OCI-M1 (cell line): ENCODE measurements at regions not wholly inside any gene's neighbourhood (a gene's known extent, or its start where the extent isn't known, plus 50 kb on each side); places are given as distances from the start of the nearest gene placed in this dataset.
"Not testable (repeated sequence)": the region's sequence is repeated elsewhere in the genome, so short reads cannot be mapped to it uniquely, and the experiment has no call there.

Source experiments
- DNase-seq: peaks from one replicate; lab custom pipeline; 2025; lab: John Stamatoyannopoulos, UW

GRCh38 chr5:124176692-124177091 is 569.7 kb downstream of the ZNF608 start:
- DNase-seq, result no peak

- DNase-seq, result no peak
Measured at GRCh38 chr5:124173386-124173785, 573.1 kb downstream of the ZNF608 start.

DNA sequence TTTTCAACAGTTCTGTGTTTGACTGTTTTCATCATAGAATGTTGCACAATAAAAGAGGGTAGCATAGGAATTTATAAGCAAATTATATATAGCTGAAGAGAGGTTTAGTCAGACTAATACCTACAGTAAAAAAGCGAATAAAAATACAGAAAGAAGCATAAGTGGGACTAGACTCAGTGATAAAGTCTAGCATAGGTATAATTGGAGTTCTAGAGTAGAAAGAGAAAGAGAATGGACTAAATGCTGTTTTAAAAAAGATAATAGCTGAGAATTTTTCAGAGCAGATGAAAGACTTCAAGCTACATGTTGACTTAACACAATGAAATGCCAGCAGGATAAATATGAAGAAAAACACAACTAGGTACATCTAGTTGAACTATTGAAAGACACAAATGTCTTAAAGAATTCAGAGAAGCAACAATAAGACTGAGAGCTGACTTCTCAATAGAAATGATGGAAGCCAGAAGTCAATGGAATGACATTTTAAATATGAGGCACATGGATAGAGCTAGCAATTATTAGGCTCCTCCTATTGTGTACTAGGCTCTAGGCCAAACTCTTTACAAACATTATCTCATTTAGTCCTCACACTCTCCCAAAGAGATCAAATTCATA is 573.9 kb downstream of the ZNF608 start:
- DNase-seq, result no peak

DNA sequence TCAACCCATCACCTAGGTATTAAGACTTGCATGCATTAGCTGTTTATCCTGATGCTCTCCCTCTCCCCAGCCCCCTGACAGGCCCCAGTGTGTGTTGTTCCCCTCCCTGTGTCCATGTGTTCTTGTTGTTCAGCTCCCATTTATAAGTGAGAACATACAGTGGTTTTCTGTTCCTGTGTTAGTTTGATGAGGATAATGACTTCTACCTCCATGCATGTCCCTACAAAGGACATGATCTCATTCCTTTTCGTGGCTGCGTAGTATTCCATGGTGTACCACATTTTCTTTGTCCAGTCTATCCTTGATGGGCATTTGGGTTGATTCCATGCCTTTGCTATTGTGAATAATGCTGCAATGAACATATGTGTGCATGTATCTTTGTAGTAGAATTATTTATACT is 578.3 kb downstream of the ZNF608 start:
- DNase-seq, result not testable (repeated sequence)

DNA sequence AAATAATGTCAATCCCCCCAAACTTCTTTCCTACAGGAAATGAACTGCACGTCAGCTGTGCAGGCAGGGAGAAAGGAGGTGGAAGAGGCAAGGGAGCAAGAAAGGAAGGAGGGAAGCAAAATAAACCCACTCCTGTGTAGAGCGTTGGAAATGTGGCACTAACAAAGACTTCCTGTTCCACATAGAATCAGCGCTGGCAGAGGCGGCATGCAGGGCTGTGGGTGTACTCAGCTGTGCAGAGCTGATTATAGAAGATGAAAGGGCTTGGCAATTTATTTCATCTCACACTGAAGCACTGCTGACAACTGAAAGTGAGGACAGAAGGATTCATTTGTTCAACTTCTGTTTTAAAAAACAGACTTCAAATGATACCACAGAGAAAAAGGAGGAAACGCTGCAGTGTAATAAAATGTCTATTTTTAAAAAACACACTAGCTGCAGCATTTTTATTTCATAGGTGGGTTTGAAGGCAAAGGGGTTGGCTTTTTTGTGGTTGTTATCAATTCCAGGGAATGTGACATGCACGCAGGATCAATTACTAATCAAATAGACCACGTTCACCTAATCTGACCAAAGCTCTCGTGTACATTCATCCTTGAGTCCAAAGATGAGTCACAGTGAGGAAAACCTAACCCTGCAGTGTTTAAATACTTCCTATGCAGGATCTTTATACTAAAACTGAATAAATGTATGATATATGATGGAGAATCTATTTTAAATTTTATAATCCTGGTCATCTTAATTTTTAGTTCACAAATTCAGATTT is 583.5 kb downstream of the ZNF608 start:
- DNase-seq, result peak; percentile 0

- no peak for DNase-seq
Measured at GRCh38 chr5:124161266-124161665, 585.2 kb downstream of the ZNF608 start.

DNA sequence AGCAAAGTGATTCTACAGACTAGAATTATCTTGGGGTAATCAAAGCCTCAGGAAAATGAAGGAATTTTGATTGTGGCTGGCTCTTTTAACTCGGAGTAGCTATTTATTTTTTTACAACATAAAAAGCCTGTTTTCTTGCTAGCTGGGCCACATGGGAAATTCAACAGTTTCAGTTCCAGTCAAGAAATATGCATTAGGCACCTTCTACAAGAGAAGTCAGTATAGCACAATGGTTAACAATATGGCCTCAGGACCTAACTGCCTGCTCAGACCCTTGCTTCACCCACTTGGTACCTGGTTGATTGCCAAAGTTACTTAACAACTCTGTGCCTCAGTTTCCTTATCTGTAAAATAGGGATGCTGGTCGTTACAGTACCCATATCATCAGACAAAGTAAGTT is 586.2 kb downstream of the ZNF608 start:
- no peak for DNase-seq

DNA sequence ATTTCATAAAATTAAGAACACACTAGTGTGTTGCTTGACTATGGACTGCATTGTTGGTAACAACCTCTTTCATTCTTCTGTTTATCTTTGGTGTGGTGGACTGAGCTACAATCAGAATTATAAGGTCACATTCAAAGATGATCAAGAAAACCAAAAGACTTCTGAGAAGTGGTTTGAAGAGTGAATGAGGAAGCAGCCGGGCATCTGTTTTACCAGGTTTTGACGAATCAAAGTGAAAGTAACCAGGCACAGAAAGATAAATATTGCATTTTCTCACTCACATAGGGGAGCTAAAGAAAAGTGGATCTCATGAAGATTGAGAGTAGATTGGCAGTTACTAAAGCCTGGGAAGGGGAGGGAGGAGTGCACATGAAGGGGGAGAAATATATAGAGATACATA is 589.1 kb downstream of the ZNF608 start:
- DNase-seq, result peak; percentile 39

DNA sequence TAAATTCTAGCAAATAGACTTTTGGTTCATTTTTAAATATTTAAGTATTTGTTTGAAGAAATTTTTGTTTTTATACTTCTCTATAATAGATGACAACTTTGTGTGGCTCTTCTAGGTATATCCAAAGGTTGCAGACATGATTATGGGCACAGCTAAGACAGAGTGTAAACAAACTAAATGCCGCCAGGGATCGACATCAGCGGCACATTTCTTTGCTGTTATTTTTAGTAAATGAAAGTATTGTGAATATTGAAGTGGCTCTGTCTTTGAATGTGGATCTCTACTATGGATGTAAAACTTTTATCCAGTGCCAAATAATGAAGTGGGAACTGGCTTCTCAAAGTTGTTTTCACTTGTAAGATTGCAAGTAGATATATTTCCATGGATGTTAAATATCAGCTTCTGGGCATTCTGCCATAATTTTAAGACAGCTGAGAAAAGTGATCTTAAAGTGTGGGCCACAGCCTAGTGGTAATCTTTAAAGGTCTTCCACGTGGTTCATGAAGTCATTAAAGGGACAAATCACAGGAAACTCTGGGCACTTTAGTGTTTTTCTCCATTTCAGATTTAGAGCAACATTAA is 589.9 kb downstream of the ZNF608 start:
- DNase-seq, result no peak

DNA sequence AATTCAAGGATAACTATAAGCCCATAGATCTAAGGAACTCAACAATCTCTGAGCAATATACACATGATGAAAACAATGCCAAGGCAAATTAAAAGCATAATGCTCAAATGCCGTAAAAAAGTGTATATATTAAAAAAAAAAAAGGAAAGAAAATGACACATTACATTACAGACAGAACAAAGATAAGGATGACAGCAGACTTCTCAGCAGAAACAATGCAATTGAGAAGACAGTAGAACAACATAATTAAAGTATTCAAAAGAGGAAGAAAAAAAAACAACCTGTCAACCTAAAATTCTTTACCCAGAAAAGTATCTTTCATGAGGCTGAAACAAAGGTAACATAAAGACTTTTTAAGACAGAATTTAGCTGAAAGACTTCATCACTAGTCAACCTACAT is 591.7 kb downstream of the ZNF608 start:
- no peak for DNase-seq

DNA sequence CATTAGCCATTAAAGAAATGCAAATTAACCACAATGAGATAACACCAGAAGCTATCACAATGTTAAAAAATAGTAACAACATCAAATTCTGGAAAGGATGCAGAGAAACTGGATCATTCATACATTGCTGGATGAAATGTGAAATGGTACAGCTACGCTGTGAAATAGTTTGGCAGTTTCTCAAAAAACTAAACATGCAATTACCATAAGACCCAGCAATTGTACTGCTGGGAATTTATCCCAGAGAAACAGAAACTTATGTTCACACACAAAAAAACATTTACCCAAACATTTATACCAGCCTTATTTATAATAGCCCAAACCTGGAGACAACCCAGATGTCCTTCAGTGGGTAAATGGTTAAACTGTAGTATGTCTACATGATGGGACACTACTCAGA is 592.9 kb downstream of the ZNF608 start:
- no peak for DNase-seq

- DNase-seq, result no peak
Measured at GRCh38 chr5:124148574-124148973, 597.9 kb downstream of the ZNF608 start.

DNA sequence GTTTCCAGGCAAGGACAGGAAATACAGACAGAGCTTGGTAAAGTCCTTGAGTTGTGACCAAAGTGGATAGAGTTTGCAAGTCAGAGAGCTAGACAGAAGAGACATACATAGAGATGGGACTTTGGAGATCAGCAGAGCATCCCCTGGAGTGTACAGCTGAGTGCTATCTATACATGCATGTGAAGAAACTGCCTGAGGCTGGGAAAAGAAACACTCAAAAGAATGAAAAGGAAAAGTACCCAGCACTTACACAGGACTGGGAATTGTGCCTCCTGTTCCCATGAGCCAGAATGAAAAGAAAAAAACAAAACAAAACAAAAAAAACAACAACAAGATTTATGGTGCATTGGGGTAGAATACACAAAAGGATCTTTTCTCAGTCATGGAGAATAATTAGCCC is 606.4 kb downstream of the ZNF608 start:
- DNase-seq, result no peak

DNA sequence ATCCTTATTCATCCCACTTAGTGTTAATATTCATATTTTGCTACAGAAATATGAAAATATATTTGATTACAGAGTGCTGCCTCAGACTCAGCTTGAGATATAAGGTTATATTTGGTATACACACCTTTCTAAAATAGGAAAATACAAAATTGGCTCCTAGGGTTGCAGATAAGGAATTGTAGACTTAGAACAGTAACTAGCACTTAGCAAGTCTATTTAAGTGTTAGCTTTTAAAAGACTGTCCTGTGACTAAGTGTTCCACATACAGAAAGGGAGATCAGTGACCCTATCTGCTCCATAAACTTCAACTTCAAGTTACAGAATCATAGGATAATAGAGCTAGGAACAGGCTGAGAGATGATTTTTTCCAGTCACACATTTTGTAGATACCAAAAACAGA is 607.0 kb downstream of the ZNF608 start:
- DNase-seq, result no peak

- no peak for DNase-seq
Measured at GRCh38 chr5:124136609-124137008, 609.8 kb downstream of the ZNF608 start.

- DNase-seq, result no peak
Measured at GRCh38 chr5:124134941-124135340, 611.5 kb downstream of the ZNF608 start.

- no peak for DNase-seq
Measured at GRCh38 chr5:124133406-124133805, 613.0 kb downstream of the ZNF608 start.

- DNase-seq, result no peak
Measured at GRCh38 chr5:124132843-124133242, 613.6 kb downstream of the ZNF608 start.

- DNase-seq, result no peak
Measured at GRCh38 chr5:124131466-124131865, 615.0 kb downstream of the ZNF608 start.

GRCh38 chr5:124130816-124131215 is 615.6 kb downstream of the ZNF608 start:
- no peak for DNase-seq

DNA sequence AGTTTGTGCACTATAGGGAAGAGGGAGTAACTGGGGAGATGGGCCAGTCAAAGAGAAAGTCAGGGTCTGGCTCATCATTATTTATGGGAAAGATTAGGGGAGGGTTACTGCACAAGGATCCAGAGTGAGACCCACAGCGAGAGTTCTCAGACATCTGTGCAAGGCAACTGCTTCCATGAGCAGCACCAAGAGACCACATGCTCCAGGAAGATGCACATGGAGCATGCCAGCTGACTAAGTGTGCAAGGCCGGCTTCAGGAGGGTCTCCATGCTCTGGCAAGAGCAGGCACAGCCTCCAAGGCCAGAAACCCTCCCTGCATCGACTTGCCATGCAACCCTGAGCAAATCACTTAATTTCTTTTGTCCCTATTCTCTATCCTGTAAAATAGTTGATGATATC is 616.9 kb downstream of the CSNK1G3 start:
- DNase-seq, result no peak

DNA sequence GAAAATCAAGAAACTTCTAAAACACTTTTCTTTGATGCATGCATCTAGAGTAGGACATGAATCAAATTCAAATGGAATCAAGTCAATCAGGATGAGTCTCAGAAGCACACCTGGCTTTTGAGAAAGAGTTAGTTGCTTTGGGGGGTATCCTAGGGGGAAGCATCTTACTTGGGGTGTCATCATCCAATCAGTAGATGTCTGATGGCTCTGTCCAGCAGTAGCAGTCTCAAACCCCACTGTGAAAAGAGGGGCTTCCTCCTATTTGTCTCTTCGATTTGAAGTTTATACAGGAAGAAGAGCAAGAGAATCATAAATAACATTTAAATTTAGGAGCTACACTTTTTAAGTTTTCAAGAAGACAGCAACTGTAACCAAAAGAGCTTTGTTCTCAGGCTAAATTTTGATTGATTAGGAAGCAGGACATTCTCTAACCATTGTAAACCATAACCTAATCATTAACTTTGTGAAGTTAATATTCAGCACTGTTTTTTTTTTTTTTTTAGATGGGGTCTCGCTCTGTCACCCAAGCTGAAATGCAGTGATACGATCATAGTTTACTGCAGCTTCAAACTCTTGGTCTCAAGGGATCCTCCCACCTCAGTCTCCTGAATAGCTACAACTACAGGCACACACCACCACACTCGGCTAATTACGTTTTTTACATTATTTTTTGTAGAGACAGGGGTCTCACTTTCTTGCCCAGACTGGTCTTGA is 614.7 kb downstream of the CSNK1G3 start:
- no peak for DNase-seq

DNA sequence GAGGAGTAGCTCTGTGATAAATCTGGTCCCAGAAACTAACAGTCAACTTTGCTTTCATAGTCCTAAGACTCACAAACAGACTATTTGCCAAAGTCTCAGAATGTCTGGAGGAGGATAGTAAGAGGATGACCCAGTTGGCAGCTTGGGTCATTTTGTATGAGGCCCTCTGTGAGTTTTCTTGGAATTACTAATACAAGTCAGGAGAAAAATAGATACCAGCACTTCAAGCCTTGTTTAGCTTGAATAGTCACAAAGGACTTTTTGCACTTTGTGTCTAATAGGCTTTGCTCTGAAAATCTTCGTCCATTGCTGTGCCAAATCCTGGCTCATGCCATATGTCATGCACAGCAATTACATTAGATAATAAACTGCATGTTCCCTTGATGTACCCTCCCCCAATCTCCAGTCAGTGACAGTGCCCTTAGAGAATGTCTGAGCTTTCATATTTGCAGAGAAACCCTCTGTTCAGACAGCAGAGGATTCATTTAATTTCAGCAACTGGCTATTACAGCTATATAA is 612.8 kb downstream of the CSNK1G3 start:
- no peak for DNase-seq
